Rectal smooth muscle tissue (tissue), 1 donor: ENCODE measurements at regions not wholly inside any gene's neighbourhood (a gene's known extent, or its start where the extent isn't known, plus 50 kb on each side); places are given as distances from the start of the nearest gene placed in this dataset.

Experiments
- H3K27ac ChIP-seq: one replicate; pipeline ENCODE4 v1.7.0; 2013; ENCODE audit warnings: low read depth, low read length, inconsistent platforms
- H3K27me3 ChIP-seq: one replicate; pipeline ENCODE4 v1.7.0; 2013; ENCODE audit warnings: low read length; ENCODE audit not compliant: control insufficient read depth, insufficient read depth
- H3K36me3 ChIP-seq: one replicate; pipeline ENCODE4 v1.7.0; 2013; ENCODE audit warnings: low read length; ENCODE audit not compliant: control insufficient read depth, insufficient read depth
- H3K4me1 ChIP-seq: one replicate; pipeline ENCODE4 v1.7.0; 2013; ENCODE audit warnings: low read length; ENCODE audit not compliant: control insufficient read depth, insufficient read depth
- H3K4me3 ChIP-seq: one replicate; pipeline ENCODE4 v1.7.0; 2013; ENCODE audit warnings: low read length
- H3K9ac ChIP-seq: one replicate; pipeline ENCODE4 v1.7.0; 2013; ENCODE audit warnings: low read length

- H3K36me3 ChIP-seq, result no peaks in the 10 kb centered on the region
- H3K9ac ChIP-seq, result no peak overlapping the region
- H3K4me1 ChIP-seq, result no peaks in the 10 kb centered on the region
- no peaks in the 10 kb centered on the region for H3K27me3 ChIP-seq
- no peak overlapping the region for H3K27ac ChIP-seq
- no peak overlapping the region for H3K4me3 ChIP-seq
Observed at GRCh38 chr2:18153741-18154140, 275.3 kb downstream of the KCNS3 start.

- H3K36me3 ChIP-seq, result no peaks in the 10 kb centered on the region
- H3K27me3 ChIP-seq, result no peaks in the 10 kb centered on the region
- no peak overlapping the region for H3K27ac ChIP-seq
- no peaks in the 10 kb centered on the region for H3K4me1 ChIP-seq
- no peak overlapping the region for H3K4me3 ChIP-seq
- no peak overlapping the region for H3K9ac ChIP-seq
Observed at GRCh38 chr2:18151237-18151636, 272.8 kb downstream of the KCNS3 start.

- Histone ChIP-seq H3K27ac (no peak overlapping the region), H3K4me1 (no peaks in the 10 kb centered on the region), H3K9ac (no peak overlapping the region), H3K36me3 (no peaks in the 10 kb centered on the region), H3K4me3 (no peak overlapping the region), H3K27me3 (no peaks in the 10 kb centered on the region)
Observed at GRCh38 chr2:18149660-18150246, 271.3 kb downstream of the KCNS3 start.

DNA sequence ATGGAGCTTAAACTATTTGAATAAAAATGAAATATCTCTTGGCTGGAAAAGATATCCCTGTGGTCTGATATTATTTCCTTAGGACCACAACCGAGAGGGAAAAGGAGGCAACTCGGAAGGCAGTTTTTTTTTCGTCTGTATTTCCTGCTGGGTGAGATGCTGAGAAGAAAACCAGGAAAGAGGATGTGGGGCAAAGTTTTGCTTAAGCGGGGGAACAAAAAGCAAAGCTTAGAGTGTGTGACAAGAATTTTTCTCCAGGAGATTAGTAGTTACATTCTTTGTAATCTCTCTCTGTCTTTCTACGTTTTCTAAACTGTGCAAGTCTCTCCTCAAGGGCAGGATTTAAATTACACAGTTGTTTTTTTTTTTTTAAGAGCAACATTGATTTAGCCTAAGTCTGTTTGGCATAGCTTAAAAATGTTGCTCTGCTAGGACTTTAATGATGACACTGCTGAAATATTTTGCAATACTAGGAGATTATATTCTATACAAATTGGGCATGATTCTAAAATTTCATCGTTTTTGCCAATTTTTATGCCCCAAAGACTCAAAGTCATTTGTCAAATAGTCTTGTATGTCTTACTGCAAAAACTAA lies 258.5 kb downstream of the KCNS3 start:
- no peaks in the 10 kb centered on the region for H3K4me1 ChIP-seq
- no peak overlapping the region for H3K4me3 ChIP-seq
- H3K27me3 ChIP-seq, result no peaks in the 10 kb centered on the region
- H3K36me3 ChIP-seq, result no peaks in the 10 kb centered on the region
- no peak overlapping the region for H3K27ac ChIP-seq
- no peak overlapping the region for H3K9ac ChIP-seq

- H3K27ac ChIP-seq, result no peak overlapping the region
- H3K4me3 ChIP-seq, result no peak overlapping the region
Observed at GRCh38 chr2:18133310-18133709, 254.8 kb downstream of the KCNS3 start.

GRCh38 chr2:18132697-18133096 lies 254.2 kb downstream of the KCNS3 start:
- no peak overlapping the region for H3K4me3 ChIP-seq
- H3K36me3 ChIP-seq, result no peaks in the 10 kb centered on the region
- no peak overlapping the region for H3K9ac ChIP-seq
- no peaks in the 10 kb centered on the region for H3K27me3 ChIP-seq
- H3K4me1 ChIP-seq, result no peaks in the 10 kb centered on the region
- no peak overlapping the region for H3K27ac ChIP-seq

More at GRCh38 chr2:18133310-18133709, 254.8 kb downstream of the KCNS3 start:
- Histone ChIP-seq H3K9ac (no peak overlapping the region), H3K4me1 (no peaks in the 10 kb centered on the region), H3K27me3 (no peaks in the 10 kb centered on the region), H3K36me3 (no peaks in the 10 kb centered on the region)

- H3K4me3 ChIP-seq, result no peak overlapping the region
- no peak overlapping the region for H3K27ac ChIP-seq
- no peaks in the 10 kb centered on the region for H3K4me1 ChIP-seq
- no peaks in the 10 kb centered on the region for H3K27me3 ChIP-seq
- no peaks in the 10 kb centered on the region for H3K36me3 ChIP-seq
- H3K9ac ChIP-seq, result no peak overlapping the region
Observed at GRCh38 chr2:18131761-18132160, 253.3 kb downstream of the KCNS3 start.

- no peaks in the 10 kb centered on the region for H3K4me1 ChIP-seq
- H3K4me3 ChIP-seq, result no peak overlapping the region
- no peak overlapping the region for H3K9ac ChIP-seq
- H3K27ac ChIP-seq, result no peak overlapping the region
- H3K36me3 ChIP-seq, result no peaks in the 10 kb centered on the region
- H3K27me3 ChIP-seq, result no peaks in the 10 kb centered on the region
Observed at GRCh38 chr2:18129348-18129747, 250.9 kb downstream of the KCNS3 start.

DNA sequence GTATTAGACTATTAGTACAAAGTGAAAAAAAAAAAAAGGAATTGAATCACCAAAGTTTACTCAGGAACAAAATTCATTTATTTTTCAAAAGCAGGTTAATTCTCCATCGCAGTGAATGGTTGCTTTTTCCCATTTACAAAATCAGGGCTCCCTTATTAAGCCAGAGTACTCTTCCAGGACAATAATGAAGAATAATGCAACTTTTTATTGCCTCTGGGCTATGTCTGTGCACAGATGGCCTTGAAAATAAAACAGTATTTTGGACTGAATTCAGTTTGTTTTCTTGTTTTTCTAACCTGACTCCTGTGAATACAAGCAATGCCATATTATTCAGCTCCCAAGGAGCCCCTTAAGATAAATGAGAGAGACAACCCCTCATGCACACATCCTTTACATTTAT lies 246.8 kb downstream of the KCNS3 start:
- H3K4me1 ChIP-seq, result no peaks in the 10 kb centered on the region
- H3K27ac ChIP-seq, result no peak overlapping the region
- no peak overlapping the region for H3K9ac ChIP-seq
- H3K4me3 ChIP-seq, result no peak overlapping the region
- H3K27me3 ChIP-seq, result no peaks in the 10 kb centered on the region
- H3K36me3 ChIP-seq, result no peaks in the 10 kb centered on the region

DNA sequence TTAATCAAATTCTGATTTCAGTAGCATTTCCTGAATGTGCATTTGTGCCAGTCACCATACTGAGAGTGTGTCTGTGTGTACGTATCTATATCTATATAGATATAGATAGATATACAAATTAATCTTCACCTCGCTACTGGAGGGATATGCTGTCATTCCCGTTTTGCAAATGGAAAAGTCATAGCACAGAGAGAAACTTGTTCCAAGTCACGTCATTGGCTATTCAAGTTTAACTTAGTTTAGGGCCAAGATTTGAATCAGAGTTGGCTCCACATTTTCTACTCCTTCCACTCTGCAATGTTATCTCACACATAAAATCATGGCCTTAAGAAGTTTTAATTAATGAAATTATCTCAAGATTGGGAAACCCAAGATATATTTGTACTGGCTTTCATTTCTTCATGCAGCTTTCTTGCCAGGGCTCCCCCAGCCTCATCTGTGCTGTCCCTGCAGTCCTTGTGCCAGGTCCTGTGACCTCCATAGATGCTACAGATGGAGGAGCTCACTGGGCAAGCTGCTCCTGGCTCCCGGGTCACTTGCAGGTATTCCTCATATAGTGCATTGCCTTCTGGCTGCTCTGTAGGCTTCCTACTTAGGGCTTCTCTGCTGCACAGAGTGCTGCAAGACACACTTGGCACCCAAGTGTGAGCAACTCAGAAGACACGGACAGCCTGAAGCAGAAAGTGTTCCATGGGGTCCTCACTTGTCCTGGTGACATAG lies 245.8 kb downstream of the KCNS3 start:
- no peak overlapping the region for H3K27ac ChIP-seq
- H3K27me3 ChIP-seq, result no peaks in the 10 kb centered on the region
- no peaks in the 10 kb centered on the region for H3K4me1 ChIP-seq
- no peak overlapping the region for H3K9ac ChIP-seq
- no peaks in the 10 kb centered on the region for H3K36me3 ChIP-seq
- no peak overlapping the region for H3K4me3 ChIP-seq

DNA sequence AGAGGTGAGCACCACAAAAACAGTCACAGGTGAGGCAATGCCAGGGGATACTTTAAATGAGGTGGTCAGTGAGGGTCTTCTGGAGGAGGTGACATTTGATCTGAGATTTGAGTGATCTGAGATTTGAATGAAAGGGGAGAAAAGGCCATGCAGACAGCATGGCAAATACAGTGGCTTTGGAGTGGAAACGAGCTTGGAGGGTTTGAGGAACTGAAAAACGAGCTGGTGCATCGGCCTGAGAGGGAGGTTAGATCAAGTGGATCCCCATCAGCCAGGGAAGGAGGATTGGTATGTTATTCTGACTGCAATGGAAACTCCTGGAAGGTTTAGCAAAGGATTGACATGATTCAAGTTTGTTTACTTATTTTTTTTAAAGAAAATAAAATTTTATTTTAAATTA lies 245.1 kb downstream of the KCNS3 start:
- Histone ChIP-seq H3K4me1 (no peaks in the 10 kb centered on the region), H3K9ac (no peak overlapping the region), H3K4me3 (no peak overlapping the region), H3K27me3 (no peaks in the 10 kb centered on the region), H3K27ac (no peak overlapping the region), H3K36me3 (no peaks in the 10 kb centered on the region)

DNA sequence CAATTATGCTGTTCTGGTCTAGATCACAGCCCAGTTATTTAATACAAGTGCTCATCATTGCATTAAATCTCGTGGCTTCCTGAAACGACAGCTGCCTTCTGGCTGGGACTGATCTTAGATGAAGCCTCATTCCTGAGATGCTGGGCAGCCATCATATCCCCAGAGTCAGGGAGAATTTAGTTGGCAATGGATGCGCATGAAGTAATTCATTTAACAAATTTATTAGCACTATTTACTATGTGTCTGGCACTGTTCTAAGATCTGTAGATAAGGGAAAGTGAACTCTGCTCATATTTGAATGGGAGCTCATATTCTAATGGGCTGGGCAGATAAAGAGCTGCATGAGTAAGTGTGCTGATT lies 244.7 kb downstream of the KCNS3 start:
- Histone ChIP-seq H3K4me3 (no peak overlapping the region), H3K9ac (no peak overlapping the region), H3K36me3 (no peaks in the 10 kb centered on the region), H3K27ac (no peak overlapping the region), H3K4me1 (no peaks in the 10 kb centered on the region), H3K27me3 (no peaks in the 10 kb centered on the region)
